Neural cell (in vitro differentiated cells): ENCODE measurements at regions not wholly inside any gene's neighbourhood (a gene's known extent, or its start where the extent isn't known, plus 50 kb on each side); places are given as distances from the start of the nearest gene placed in this dataset.
"Not testable (repeated sequence)": the region's sequence is repeated elsewhere in the genome, so short reads cannot be mapped to it uniquely, and the experiment has no call there.

Source experiments
- H2AFZ ChIP-seq: fragments of 200-600, 300-800 bp; sonication (generic), shearing (Covaris generic); 2 replicates; pipeline ENCODE4 v1.6.0; 2014; ENCODE audit warnings: low read depth, mild to moderate bottlenecking, antibody characterized with exemption, low read length, moderate library complexity
- H3F3A ChIP-seq: fragments of 200-600 bp; shearing (Covaris generic); 2 replicates; pipeline ENCODE4 v1.6.1; 2016; ENCODE audit warnings: mild to moderate bottlenecking, moderate library complexity, mixed read lengths, antibody characterized with exemption, low read length; ENCODE audit not compliant: insufficient read depth, poor library complexity, severe bottlenecking
- H3K27ac ChIP-seq: fragments of 200-600, 300-800 bp; sonication (generic), shearing (Covaris generic); 2 replicates; pipeline ENCODE4 v1.5.1; 2014; ENCODE audit warnings: mild to moderate bottlenecking, low read length, moderate library complexity
- H3K27me3 ChIP-seq: fragments of 300-800, 200-600 bp; sonication (generic), shearing (Covaris generic); 2 replicates; pipeline ENCODE4 v1.6.0; 2014; ENCODE audit warnings: mild to moderate bottlenecking, low read depth, low read length, moderate library complexity; ENCODE audit not compliant: insufficient read depth
- H3K36me3 ChIP-seq: fragments of 300-800, 200-600 bp; sonication (generic), shearing (Covaris generic); 2 replicates; pipeline ENCODE4 v1.5.1; 2014; ENCODE audit warnings: mild to moderate bottlenecking, antibody characterized with exemption, low read length, moderate library complexity; ENCODE audit not compliant: insufficient read depth
- H3K4me2 ChIP-seq: fragments of 300-800, 200-600 bp; sonication (generic), shearing (Covaris generic); 2 replicates; pipeline ENCODE4 v1.6.0; 2014; ENCODE audit warnings: mild to moderate bottlenecking, low read length
- H3K4me3 ChIP-seq: fragments of 300-800, 200-600 bp; sonication (generic), shearing (Covaris generic); 2 replicates; pipeline ENCODE4 v1.5.1; 2014; ENCODE audit warnings: mild to moderate bottlenecking, low read length, moderate library complexity
- H3K79me2 ChIP-seq: fragments of 200-600 bp; shearing (Covaris generic); replicated peaks from 2 replicates; pipeline ENCODE4 v1.6.0; 2014; ENCODE audit warnings: mild to moderate bottlenecking, low read length, moderate library complexity; ENCODE audit not compliant: insufficient read depth
- H3K9ac ChIP-seq: fragments of 300-800, 200-600 bp; sonication (generic), shearing (Covaris generic); 2 replicates; pipeline ENCODE4 v1.6.1; 2016; ENCODE audit warnings: mild to moderate bottlenecking, low read length, mixed read lengths
- H3K9me2 ChIP-seq: fragments of 200-600 bp; shearing (Covaris generic); 2 replicates; pipeline ENCODE4 v1.6.1; 2016; ENCODE audit warnings: mild to moderate bottlenecking, low read length, mixed read lengths; ENCODE audit not compliant: insufficient read depth
- H3K9me3 ChIP-seq: fragments of 200-600, 300-800 bp; sonication (generic), shearing (Covaris generic); 2 replicates; pipeline ENCODE4 v1.6.1; 2016; ENCODE audit warnings: mild to moderate bottlenecking, mixed run types, low read length, moderate library complexity, mixed read lengths
- H4K20me1 ChIP-seq: fragments of 200-600 bp; shearing (Covaris generic); 2 replicates; pipeline ENCODE4 v1.6.1; 2016; ENCODE audit warnings: mild to moderate bottlenecking, mixed run types; ENCODE audit not compliant: insufficient read depth
- EP300 ChIP-seq: fragments of 450-650 bp; conservative IDR thresholded peaks from 2 replicates; pipeline ENCODE4 v1.6.1; 2014; ENCODE audit warnings: antibody characterized with exemption, mild to moderate bottlenecking, moderate library complexity; ENCODE audit not compliant: poor library complexity, severe bottlenecking
- EZH2 ChIP-seq: fragments of 200-600, 300-800 bp; shearing (Covaris generic), sonication (generic); IDR thresholded peaks from 2 replicates; pipeline ENCODE4 v1.6.1; 2014; ENCODE audit warnings: antibody characterized with exemption, low read length, borderline replicate concordance, mild to moderate bottlenecking; ENCODE audit not compliant: insufficient read depth, poor library complexity, severe bottlenecking
- MXI1 ChIP-seq: fragments of 450-650 bp; conservative IDR thresholded peaks from 2 replicates; pipeline ENCODE4 v1.6.1; 2014; ENCODE audit warnings: antibody characterized with exemption, mild to moderate bottlenecking; ENCODE audit not compliant: poor library complexity, severe bottlenecking
- POLR2AphosphoS5 ChIP-seq: IDR thresholded peaks from 2 replicates; pipeline ENCODE4 v1.6.1; 2012
- RAD21 ChIP-seq: fragments of 450-650 bp; conservative IDR thresholded peaks from 2 replicates; pipeline ENCODE4 v1.6.1; 2014; ENCODE audit warnings: antibody characterized with exemption, mild to moderate bottlenecking, moderate library complexity
- SMC3 ChIP-seq: fragments of 450-650 bp; conservative IDR thresholded peaks from 2 replicates; pipeline ENCODE4 v1.6.1; 2014; ENCODE audit warnings: antibody characterized with exemption, mild to moderate bottlenecking, moderate library complexity; ENCODE audit not compliant: poor library complexity
- TAF1 ChIP-seq: IDR thresholded peaks from 2 replicates; pipeline ENCODE4 v1.6.1; 2012; ENCODE audit warnings: low read depth
- TF ChIP-seq, protein P1 (sequence below): fragments of 450-650 bp; IDR thresholded peaks from 2 replicates; pipeline ENCODE4 v1.5.1; 2014; ENCODE audit warnings: antibody characterized with exemption, mild to moderate bottlenecking, moderate library complexity; ENCODE audit not compliant: poor library complexity, severe bottlenecking
- TF ChIP-seq, protein P2 (sequence below): IDR thresholded peaks from 2 replicates; pipeline ENCODE4 v1.6.1; 2012; ENCODE audit warnings: borderline replicate concordance

DNA sequence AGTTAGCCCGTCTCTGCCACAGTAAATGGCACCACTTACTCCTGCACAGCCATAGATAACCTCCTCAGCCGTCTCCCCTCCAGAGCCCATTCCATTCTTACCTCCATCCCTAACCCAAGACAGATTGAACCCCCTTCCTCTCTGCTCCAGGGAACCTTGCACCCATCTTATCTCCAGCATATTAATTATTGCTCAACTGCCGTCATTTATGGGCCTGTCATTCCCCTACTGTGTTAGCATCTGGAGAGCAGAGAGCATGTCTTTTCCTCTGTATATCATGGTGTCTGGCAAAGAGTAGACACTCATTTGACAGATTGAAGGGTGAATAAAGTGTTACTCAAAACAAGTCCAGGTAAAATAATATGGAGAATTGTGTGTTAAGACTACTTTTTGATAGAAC lies 270.0 kb downstream of the CEP170 start:
- H3K9ac ChIP-seq, H3F3A ChIP-seq, H3K36me3 ChIP-seq, H3K27me3 ChIP-seq, H2AFZ ChIP-seq, H3K27ac ChIP-seq, H3K9me2 ChIP-seq, H3K4me3 ChIP-seq, H3K4me2 ChIP-seq, H4K20me1 ChIP-seq, H3K9me3 ChIP-seq, H3K79me2 ChIP-seq: not testable (repeated sequence)

DNA sequence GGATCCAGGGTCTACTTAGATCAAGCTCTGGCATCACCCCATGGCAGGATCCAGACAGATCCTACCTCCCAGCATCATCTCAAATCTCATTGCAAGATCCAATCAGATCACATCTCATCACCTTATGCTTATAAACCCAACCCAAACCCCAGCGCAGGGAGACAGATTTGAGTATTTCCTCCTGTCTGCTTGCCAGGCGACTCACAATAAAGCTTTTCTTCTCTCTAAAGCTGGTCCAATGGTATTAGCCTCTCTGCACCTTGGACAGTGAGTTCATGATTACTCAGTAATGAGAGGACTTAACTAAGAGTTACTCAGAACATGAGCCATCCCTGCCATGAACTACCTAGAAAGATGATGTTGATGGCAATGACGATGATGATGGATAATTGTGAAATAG lies 281.7 kb downstream of the CEP170 start:
- not testable (repeated sequence) for H3K9me2 ChIP-seq, H3K9ac ChIP-seq, H3F3A ChIP-seq, H4K20me1 ChIP-seq, H3K4me2 ChIP-seq, H2AFZ ChIP-seq, H3K36me3 ChIP-seq, H3K79me2 ChIP-seq, H3K4me3 ChIP-seq, H3K9me3 ChIP-seq, H3K27me3 ChIP-seq, H3K27ac ChIP-seq

DNA sequence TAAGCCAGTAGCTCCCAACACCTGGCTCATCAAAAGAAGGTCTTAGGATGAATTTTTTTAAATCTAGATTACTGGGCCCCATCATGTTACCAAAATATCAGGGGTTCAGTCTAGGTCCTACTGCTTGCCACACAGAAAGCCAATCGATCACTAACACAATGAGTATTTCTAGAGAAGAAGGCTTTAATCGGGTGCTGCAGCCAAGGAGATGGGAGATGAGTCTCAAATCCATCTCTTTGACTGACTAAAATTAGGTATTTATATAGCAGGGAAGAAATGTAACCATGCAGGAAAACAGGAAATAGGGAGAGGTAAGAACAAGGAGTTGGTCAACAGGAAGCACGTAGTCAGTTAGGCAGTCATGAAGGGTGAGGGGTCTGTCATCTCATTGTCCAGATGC lies 288.2 kb downstream of the CEP170 start:
- Histone ChIP-seq H3F3A (no peaks in the 10 kb centered on the region), H3K9me2 (no peaks in the 10 kb centered on the region), H3K9me3 (no peaks in the 10 kb centered on the region), H3K36me3 (no peaks in the 10 kb centered on the region), H3K27me3 (no peaks in the 10 kb centered on the region), H3K4me2 (no peak overlapping the region), H3K4me3 (no peak overlapping the region), H2AFZ (no peak overlapping the region), H3K79me2 (no peaks in the 10 kb centered on the region), H3K27ac (no peak overlapping the region), H4K20me1 (no peaks in the 10 kb centered on the region), H3K9ac (no peak overlapping the region)
- TF ChIP-seq SMC3 = no peak
- no peak for TF ChIP-seq POLR2AphosphoS5
- TF ChIP-seq, protein P1, sequence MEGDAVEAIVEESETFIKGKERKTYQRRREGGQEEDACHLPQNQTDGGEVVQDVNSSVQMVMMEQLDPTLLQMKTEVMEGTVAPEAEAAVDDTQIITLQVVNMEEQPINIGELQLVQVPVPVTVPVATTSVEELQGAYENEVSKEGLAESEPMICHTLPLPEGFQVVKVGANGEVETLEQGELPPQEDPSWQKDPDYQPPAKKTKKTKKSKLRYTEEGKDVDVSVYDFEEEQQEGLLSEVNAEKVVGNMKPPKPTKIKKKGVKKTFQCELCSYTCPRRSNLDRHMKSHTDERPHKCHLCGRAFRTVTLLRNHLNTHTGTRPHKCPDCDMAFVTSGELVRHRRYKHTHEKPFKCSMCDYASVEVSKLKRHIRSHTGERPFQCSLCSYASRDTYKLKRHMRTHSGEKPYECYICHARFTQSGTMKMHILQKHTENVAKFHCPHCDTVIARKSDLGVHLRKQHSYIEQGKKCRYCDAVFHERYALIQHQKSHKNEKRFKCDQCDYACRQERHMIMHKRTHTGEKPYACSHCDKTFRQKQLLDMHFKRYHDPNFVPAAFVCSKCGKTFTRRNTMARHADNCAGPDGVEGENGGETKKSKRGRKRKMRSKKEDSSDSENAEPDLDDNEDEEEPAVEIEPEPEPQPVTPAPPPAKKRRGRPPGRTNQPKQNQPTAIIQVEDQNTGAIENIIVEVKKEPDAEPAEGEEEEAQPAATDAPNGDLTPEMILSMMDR = no peak
- TF ChIP-seq RAD21 = no peak
- no peak for TF ChIP-seq TAF1
- no peak for TF ChIP-seq EZH2
- no peak for TF ChIP-seq EP300
- TF ChIP-seq, protein P2, sequence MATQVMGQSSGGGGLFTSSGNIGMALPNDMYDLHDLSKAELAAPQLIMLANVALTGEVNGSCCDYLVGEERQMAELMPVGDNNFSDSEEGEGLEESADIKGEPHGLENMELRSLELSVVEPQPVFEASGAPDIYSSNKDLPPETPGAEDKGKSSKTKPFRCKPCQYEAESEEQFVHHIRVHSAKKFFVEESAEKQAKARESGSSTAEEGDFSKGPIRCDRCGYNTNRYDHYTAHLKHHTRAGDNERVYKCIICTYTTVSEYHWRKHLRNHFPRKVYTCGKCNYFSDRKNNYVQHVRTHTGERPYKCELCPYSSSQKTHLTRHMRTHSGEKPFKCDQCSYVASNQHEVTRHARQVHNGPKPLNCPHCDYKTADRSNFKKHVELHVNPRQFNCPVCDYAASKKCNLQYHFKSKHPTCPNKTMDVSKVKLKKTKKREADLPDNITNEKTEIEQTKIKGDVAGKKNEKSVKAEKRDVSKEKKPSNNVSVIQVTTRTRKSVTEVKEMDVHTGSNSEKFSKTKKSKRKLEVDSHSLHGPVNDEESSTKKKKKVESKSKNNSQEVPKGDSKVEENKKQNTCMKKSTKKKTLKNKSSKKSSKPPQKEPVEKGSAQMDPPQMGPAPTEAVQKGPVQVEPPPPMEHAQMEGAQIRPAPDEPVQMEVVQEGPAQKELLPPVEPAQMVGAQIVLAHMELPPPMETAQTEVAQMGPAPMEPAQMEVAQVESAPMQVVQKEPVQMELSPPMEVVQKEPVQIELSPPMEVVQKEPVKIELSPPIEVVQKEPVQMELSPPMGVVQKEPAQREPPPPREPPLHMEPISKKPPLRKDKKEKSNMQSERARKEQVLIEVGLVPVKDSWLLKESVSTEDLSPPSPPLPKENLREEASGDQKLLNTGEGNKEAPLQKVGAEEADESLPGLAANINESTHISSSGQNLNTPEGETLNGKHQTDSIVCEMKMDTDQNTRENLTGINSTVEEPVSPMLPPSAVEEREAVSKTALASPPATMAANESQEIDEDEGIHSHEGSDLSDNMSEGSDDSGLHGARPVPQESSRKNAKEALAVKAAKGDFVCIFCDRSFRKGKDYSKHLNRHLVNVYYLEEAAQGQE = no peak
- TF ChIP-seq MXI1 = no peak

DNA sequence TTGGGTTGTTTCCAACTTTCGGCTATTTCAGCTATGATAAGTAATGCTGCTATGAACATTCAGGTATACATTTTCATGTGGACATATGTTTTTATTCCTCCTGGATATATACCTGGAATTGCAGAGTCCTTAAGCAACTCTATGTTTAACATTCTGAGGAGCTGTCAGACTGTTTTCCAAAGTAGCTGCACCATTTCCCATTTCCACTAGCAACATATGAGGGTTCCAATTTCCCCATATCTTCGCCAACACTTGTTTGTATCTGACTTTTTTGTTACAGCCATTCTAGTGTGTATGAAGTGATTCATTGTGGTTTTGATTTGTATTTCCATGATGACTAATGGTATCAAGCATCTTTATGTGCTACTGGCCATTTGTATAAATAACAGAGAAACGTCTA lies 295.7 kb downstream of the CEP170 start:
- not testable (repeated sequence) for H4K20me1 ChIP-seq, H3K9ac ChIP-seq, H3K27ac ChIP-seq, H3K36me3 ChIP-seq, H3K79me2 ChIP-seq, H3K4me3 ChIP-seq, H3F3A ChIP-seq, H3K4me2 ChIP-seq, H3K9me2 ChIP-seq, H3K9me3 ChIP-seq, H3K27me3 ChIP-seq, H2AFZ ChIP-seq

DNA sequence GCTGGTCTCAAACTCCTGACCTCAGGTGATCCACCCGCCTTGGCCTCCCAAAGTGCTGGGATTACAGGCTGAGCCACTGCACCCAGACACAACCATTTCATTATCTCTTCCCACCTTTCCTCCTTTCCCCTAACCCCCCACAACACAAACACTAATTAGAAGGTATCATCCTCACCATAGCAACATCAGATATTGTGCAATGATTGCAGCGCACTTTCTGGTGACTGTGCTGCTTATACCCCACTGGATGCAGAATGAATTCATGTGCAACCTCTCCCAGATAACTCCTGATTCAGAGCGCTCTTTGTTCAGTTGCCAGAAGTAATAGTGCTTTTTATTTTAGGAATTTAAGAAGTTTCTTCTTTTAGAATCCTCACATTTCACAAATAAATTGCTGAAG lies 300.1 kb downstream of the CEP170 start:
- not testable (repeated sequence) for H3K4me2 ChIP-seq, H4K20me1 ChIP-seq, H3K27me3 ChIP-seq, H3K4me3 ChIP-seq, H2AFZ ChIP-seq, H3K9me3 ChIP-seq, H3F3A ChIP-seq, H3K9ac ChIP-seq, H3K9me2 ChIP-seq, H3K79me2 ChIP-seq, H3K36me3 ChIP-seq, H3K27ac ChIP-seq
